Heart left ventricle (tissue), 16 donors: ENCODE measurements at regions not wholly inside any gene's neighbourhood (a gene's known extent, or its start where the extent isn't known, plus 50 kb on each side); places are given as distances from the start of the nearest gene placed in this dataset.
A peak's percentile ranks its signal among the peaks of the same experiment; 100 is the strongest.
"Not testable (repeated sequence)": the region's sequence is repeated elsewhere in the genome, so short reads cannot be mapped to it uniquely, and the experiment has no call there.

Source experiments
- ATAC-seq, 4 donors: fragments of 200-7000 bp; cut with Tn5 transposase; one replicate each; pipeline ENCODE4 v1.9.1; 2020 to 2022; ENCODE audit warnings: moderate library complexity in 4 of 4, mild to moderate bottlenecking in 3 of 4, moderate number of reproducible peaks in 1 of 4
- DNase-seq, 5 donors: peaks; one replicate each; pipeline ENCODE4 v3.0.0-alpha.2; 2020
- H3K27ac ChIP-seq, 12 donors: fragments of 200-600 bp; sonication (generic) in 4 of 12; one replicate each; pipeline versions ENCODE4 v1.5.0 to v1.8.0; 2016 to 2022; ENCODE audit warnings: mild to moderate bottlenecking in 2 of 12
- H3K27me3 ChIP-seq, 9 donors: fragments of 200-600 bp; sonication (generic) in 2 of 9; one replicate each; pipeline versions ENCODE4 v1.5.1 to v1.8.0; 2016 to 2022; ENCODE audit warnings: mild to moderate bottlenecking in 3 of 9
- H3K36me3 ChIP-seq, 9 donors: fragments of 200-600 bp; sonication (generic) in 2 of 9; one replicate each; pipeline versions ENCODE4 v1.5.0 to v1.8.0; 2018 to 2022; ENCODE audit warnings: mild to moderate bottlenecking in 2 of 9
- H3K4me1 ChIP-seq, 12 donors: fragments of 200-600 bp; sonication (generic) in 4 of 12; one replicate each; pipeline versions ENCODE4 v1.5.0 to v1.8.0; 2016 to 2022; ENCODE audit warnings: mild to moderate bottlenecking in 3 of 12
- H3K4me3 ChIP-seq, 12 donors: fragments of 200-600 bp; sonication (generic) in 4 of 12; one replicate each; pipeline versions ENCODE4 v1.5.0 to v1.8.0; 2017 to 2022; ENCODE audit warnings: mild to moderate bottlenecking in 9 of 12, moderate library complexity in 4 of 12
- H3K9me3 ChIP-seq, 12 donors: fragments of 200-600 bp; sonication (generic) in 4 of 12; one replicate each; pipeline versions ENCODE4 v1.5.0 to v1.8.0; 2016 to 2022; ENCODE audit warnings: mild to moderate bottlenecking in 1 of 12
- CTCF ChIP-seq, 12 donors: fragments of 200-600 bp; sonication (generic) in 4 of 12; IDR thresholded peaks; one replicate each; pipeline versions ENCODE4 v1.5.0 to v1.8.0; 2018 to 2022; ENCODE audit warnings: antibody characterized with exemption in 12 of 12, mild to moderate bottlenecking in 5 of 12
- POLR2A ChIP-seq, 2 donors: fragments of 450-650 bp; IDR thresholded peaks; one replicate each; pipeline ENCODE4 v1.6.1; 2017; ENCODE audit warnings: antibody characterized with exemption in 2 of 2, mild to moderate bottlenecking in 2 of 2, moderate library complexity in 2 of 2
- WGBS, 4 donors: extraction: QIAGEN DNeasy Blood & Tissue Kit in 2 of 4; methylation state at CpG; one replicate each; pipeline versions ENCODE4 v1.1.5 to v1.1.7; 2013 to 2018; 5-methylcytosine and 5-hydroxymethylcytosine counted together
- intact Hi-C, 10 donors: fragments of 100-400 bp; cut with DNase I; formaldehyde crosslinking; loops; one replicate each; pipeline versions ENCODE4 v1.11.1 to v1.14.2; 2022
- donor health status: ischemic (EF 13 %, LVEDD 7.1; RV severe dilation, severe dysfunction).
- donor health status: healthy with polysubstance abuse.
- donor health status: DM: no; HTN: yes; CAD: no.
- donor health status: DM: no; HTN: no; CAD: no.
- donor health status: ischemic (EF 25% LVEDD 6.9; RV normal size, moderate dysfunction).
- donor health status: ischemic (EF 25% LVEDD 5.7; RV mildly dilated, moderate dysfunction).
- donor health status: healthy.
- donor health status: DM: yes; HTN: yes; CAD: no.
- donor health status: ischemic (EF 35%, LVEDD 5.7; RV mildly dilated, moderate dysfunction).
- donor health status: nonischemic (EF 11% LVEDD 7.7; RV severe dilation, severe dysfunction).
- donor health status: DM: yes; HTN: yes; CAD: no.
- donor health status: PGD.
- donor health status: ischemic (EF 29% LVEDD 5.4; RV normal size, mild dysfunction).
- donor health status: nonischemic (EF 23%, LVEDD 6.1; RV moderate dilation, normal function).

- H3K9me3 ChIP-seq: no peaks in the 10 kb centered on the region
- TF ChIP-seq CTCF (IDR thresholded peaks at IDR 0.05) (no peak), POLR2A (IDR thresholded peaks at IDR 0.05) (no peak)
- no peak overlapping the region for H3K4me3 ChIP-seq
- H3K27me3 ChIP-seq: no peaks in the 10 kb centered on the region
- intact Hi-C loops: no loop called here
- DNase-seq (no peak), ATAC-seq (no peak)
- H3K4me1 ChIP-seq: peaks cover 0 to 92% (median 5%) of the 10 kb centered on the region in 12 donors
- 92 to 100% (median 94%) methylated on average over 1 of the region's 1 CpG for WGBS, 4 donors
- peak overlapping the region in 1 of 12 donors; percentile 82 for H3K27ac ChIP-seq
- no peaks in the 10 kb centered on the region for H3K36me3 ChIP-seq
Measured at GRCh38 chr11:35046681-35047080, 92.3 kb upstream of the CD44 start.

GRCh38 chr11:35047179-35047578, 91.8 kb upstream of the CD44 start:
- ATAC-seq (peak in 1 of 4 donors; percentile 24), DNase-seq (no peak)
- TF ChIP-seq POLR2A (IDR thresholded peaks at IDR 0.05) (no peak), CTCF (IDR thresholded peaks at IDR 0.05) (no peak)
- H3K9me3 ChIP-seq: no peaks in the 10 kb centered on the region
- WGBS, 4 donors: 80 to 88% (median 82%) methylated on average over 1 of the region's 1 CpG
- intact Hi-C loops: no loop called here
- no peaks in the 10 kb centered on the region for H3K36me3 ChIP-seq
- H3K4me1 ChIP-seq: peaks cover 0 to 87% (median 6%) of the 10 kb centered on the region in 12 donors
- no peaks in the 10 kb centered on the region for H3K27me3 ChIP-seq
- H3K27ac ChIP-seq: peak overlapping the region in 1 of 12 donors; percentile 82
- no peak overlapping the region for H3K4me3 ChIP-seq

- 79 to 85% (median 82%) methylated on average over 2 of the region's 2 CpGs for WGBS, 4 donors
- Histone ChIP-seq H3K27me3 (no peaks in the 10 kb centered on the region), H3K4me1 (peaks cover 0 to 82% (median 5%) of the 10 kb centered on the region in 12 donors), H3K9me3 (no peaks in the 10 kb centered on the region), H3K36me3 (no peaks in the 10 kb centered on the region), H3K4me3 (no peak overlapping the region), H3K27ac (peak overlapping the region in 1 of 12 donors; percentile 82)
- intact Hi-C loops: no loop called here
- TF ChIP-seq CTCF (IDR thresholded peaks at IDR 0.05) (no peak), POLR2A (IDR thresholded peaks at IDR 0.05) (no peak)
- ATAC-seq: no peak
- no peak for DNase-seq
Measured at GRCh38 chr11:35047769-35048168, 91.2 kb upstream of the CD44 start.

- peaks cover 0 to 76% (median 2%) of the 10 kb centered on the region in 12 donors for H3K4me1 ChIP-seq
- H3K27me3 ChIP-seq, H3K36me3 ChIP-seq, H3K4me3 ChIP-seq, intact Hi-C loops, H3K9me3 ChIP-seq, DNase-seq, ATAC-seq: not testable (repeated sequence)
- WGBS, 4 donors: 51 to 63% (median 57%) methylated on average over 3 of the region's 3 CpGs
- peak overlapping the region in 1 of 12 donors; percentile 82 for H3K27ac ChIP-seq
Measured at GRCh38 chr11:35048346-35048745, 90.6 kb upstream of the CD44 start.

- DNase-seq: no peak
- no peaks in the 10 kb centered on the region for H3K36me3 ChIP-seq
- no peak for ATAC-seq
- peak overlapping the region in 2 of 12 donors; percentile 4 to 7 for H3K27ac ChIP-seq
- TF ChIP-seq POLR2A (IDR thresholded peaks at IDR 0.05): no peak
- H3K27me3 ChIP-seq: no peaks in the 10 kb centered on the region
- 62 to 65% (median 64%) methylated on average over 4 of the region's 4 CpGs for WGBS, 4 donors
- intact Hi-C loops: no loop called here
- H3K9me3 ChIP-seq: no peaks in the 10 kb centered on the region
- H3K4me1 ChIP-seq: peaks cover 0 to 61% (median 0%) of the 10 kb centered on the region in 12 donors
- no peak overlapping the region for H3K4me3 ChIP-seq
Measured at GRCh38 chr11:35049859-35050531, 89.0 kb upstream of the CD44 start.
